Right lobe of liver (tissue), 4 donors: ENCODE measurements at regions not wholly inside any gene's neighbourhood (a gene's known extent, or its start where the extent isn't known, plus 50 kb on each side); places are given as distances from the start of the nearest gene placed in this dataset.

Experiments used
- POLR2A ChIP-seq: fragments of 450-650 bp; IDR thresholded peaks from one replicate; pipeline ENCODE4 v1.6.1; 2017; ENCODE audit warnings: antibody characterized with exemption, mild to moderate bottlenecking
- TF ChIP-seq, protein P1 (sequence below), 4 donors: fragments of 200-600 bp in 3 of 4; fragments of 450-650 bp in 1 of 4; IDR thresholded peaks; one replicate each; pipeline versions ENCODE4 v1.5.1 to v1.8.0; 2016 to 2022; ENCODE audit warnings: antibody characterized with exemption in 4 of 4, mild to moderate bottlenecking in 2 of 4
- donor health status: DM: no; HTN: no; CAD: no.
- donor health status: DM: no; HTN: no; CAD: no.
- donor health status: DM: no; HTN: yes; CAD: no.

DNA sequence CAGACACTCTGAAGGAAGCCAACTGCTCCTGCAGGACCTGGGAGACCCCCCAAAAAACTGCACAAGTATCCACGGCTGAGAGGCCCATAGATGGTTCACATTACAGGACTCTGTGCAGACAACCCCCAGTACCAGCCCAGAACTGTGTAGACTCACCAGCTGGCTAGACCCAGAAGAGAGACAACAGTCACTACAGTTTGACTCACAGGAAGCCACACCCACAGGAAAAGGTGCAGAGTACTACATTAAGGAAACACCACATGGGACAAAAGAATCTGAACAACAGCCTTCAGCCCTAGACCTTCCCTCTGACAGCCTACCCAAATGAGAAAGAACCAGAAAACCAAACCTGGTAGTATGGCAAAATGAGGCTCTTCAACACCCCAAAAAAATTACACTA, 281.2 kb upstream of the RGMB start:
- TF ChIP-seq, protein P1, sequence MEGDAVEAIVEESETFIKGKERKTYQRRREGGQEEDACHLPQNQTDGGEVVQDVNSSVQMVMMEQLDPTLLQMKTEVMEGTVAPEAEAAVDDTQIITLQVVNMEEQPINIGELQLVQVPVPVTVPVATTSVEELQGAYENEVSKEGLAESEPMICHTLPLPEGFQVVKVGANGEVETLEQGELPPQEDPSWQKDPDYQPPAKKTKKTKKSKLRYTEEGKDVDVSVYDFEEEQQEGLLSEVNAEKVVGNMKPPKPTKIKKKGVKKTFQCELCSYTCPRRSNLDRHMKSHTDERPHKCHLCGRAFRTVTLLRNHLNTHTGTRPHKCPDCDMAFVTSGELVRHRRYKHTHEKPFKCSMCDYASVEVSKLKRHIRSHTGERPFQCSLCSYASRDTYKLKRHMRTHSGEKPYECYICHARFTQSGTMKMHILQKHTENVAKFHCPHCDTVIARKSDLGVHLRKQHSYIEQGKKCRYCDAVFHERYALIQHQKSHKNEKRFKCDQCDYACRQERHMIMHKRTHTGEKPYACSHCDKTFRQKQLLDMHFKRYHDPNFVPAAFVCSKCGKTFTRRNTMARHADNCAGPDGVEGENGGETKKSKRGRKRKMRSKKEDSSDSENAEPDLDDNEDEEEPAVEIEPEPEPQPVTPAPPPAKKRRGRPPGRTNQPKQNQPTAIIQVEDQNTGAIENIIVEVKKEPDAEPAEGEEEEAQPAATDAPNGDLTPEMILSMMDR (IDR thresholded peaks at IDR 0.05): no peak
- no peak for TF ChIP-seq POLR2A
